ENCODE measurements at regions not wholly inside any gene's neighbourhood (a gene's known extent, or its start where the extent isn't known, plus 50 kb on each side); places are given as distances from the start of the nearest gene placed in this dataset.

DNA sequence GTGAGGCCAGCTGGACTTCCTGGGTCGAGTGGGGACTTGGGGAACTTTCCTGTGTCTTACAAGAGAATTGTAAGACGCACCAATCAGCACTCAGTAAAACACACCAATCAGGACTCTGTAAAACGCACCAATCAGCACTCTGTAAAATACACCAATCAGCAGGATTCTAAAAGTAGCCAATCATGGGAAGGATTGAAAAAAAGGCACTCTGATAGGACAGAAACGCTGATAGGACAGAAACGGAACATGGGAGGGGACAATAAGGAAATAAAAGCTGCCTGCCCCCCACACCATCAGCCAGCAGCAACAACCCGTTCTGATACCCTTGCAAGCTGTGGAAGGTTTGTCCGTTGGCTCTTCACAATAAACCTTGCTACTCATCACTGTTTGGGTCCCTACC, 73.1 kb upstream of the SGCG start:
- TF ChIP-seq EZH2 (IDR thresholded peaks at IDR 0.05; ENCODE audit: low read length, unreplicated experiment) (no peak), CTCF (conservative IDR thresholded peaks at IDR 0.05; ENCODE audit: low read depth, low read length) (no peak)
